CD14-positive monocyte (primary cell): ENCODE measurements at regions not wholly inside any gene's neighbourhood (a gene's known extent, or its start where the extent isn't known, plus 50 kb on each side); places are given as distances from the start of the nearest gene placed in this dataset.

ENCODE experiments used
- DNase-seq, 3 donors: peaks; one replicate each; pipeline ENCODE4 v3.0.0-alpha.2; 2011 to 2022
- H2AFZ ChIP-seq: 2 replicates; pipeline ENCODE4 v1.6.0; 2012; ENCODE audit warnings: mild to moderate bottlenecking, low read depth, low read length, inconsistent platforms; ENCODE audit not compliant: insufficient read depth, poor library complexity, severe bottlenecking
- H3K27ac ChIP-seq, 2 donors: 1 replicate in 1 of 2; 2 replicates in 1 of 2; pipeline ENCODE4 v1.5.1; 2012 to 2013; ENCODE audit warnings: low read length in 2 of 2, control low read depth in 1 of 2, inconsistent platforms in 1 of 2, low read depth in 1 of 2, mild to moderate bottlenecking in 1 of 2
- H3K27me3 ChIP-seq, 2 donors: one replicate each; pipeline versions ENCODE4 v1.6.0 to v1.6.1; 2011 to 2013; ENCODE audit warnings: low read length in 2 of 2; ENCODE audit not compliant: control insufficient read depth in 2 of 2, insufficient read depth in 2 of 2
- H3K36me3 ChIP-seq, 2 donors: replicated peaks in 1 of 2; 1 replicate in 1 of 2; 2 replicates in 1 of 2; pipeline versions ENCODE4 v1.5.1 to v1.6.1; 2012 to 2013; ENCODE audit warnings: low read length in 2 of 2, control low read depth in 1 of 2, inconsistent platforms in 1 of 2, mild to moderate bottlenecking in 1 of 2; ENCODE audit not compliant: insufficient read depth in 2 of 2, control insufficient read depth in 1 of 2
- H3K4me1 ChIP-seq, 2 donors: 1 replicate in 1 of 2; 2 replicates in 1 of 2; pipeline versions ENCODE4 v1.5.1 to v1.6.1; 2012 to 2013; ENCODE audit warnings: low read length in 2 of 2, control low read depth in 1 of 2, inconsistent platforms in 1 of 2, mild to moderate bottlenecking in 1 of 2, moderate library complexity in 1 of 2; ENCODE audit not compliant: insufficient read depth in 2 of 2, control insufficient read depth in 1 of 2
- H3K4me2 ChIP-seq: replicated peaks from 2 replicates; pipeline ENCODE3; 2012; ENCODE audit warnings: low read length, moderate library complexity, mild to moderate bottlenecking; ENCODE audit not compliant: poor library complexity, severe bottlenecking; ENCODE audit errors: extremely low read depth
- H3K4me3 ChIP-seq, 3 experiments: fragments of 200-600 bp in 1 of 3; sonication (generic) in 1 of 3; replicated peaks in 1 of 3; 1 replicate in 2 of 3; 2 replicates in 1 of 3; pipeline ENCODE4 v1.5.1; 2011 to 2013; ENCODE audit warnings: low read length in 3 of 3, mild to moderate bottlenecking in 3 of 3, control low read depth in 2 of 3, low read depth in 2 of 3, inconsistent platforms in 1 of 3, moderate library complexity in 1 of 3
- H3K79me2 ChIP-seq: 2 replicates; pipeline ENCODE4 v1.6.0; 2012; ENCODE audit warnings: mild to moderate bottlenecking, control low read depth, inconsistent platforms, low read length, moderate library complexity; ENCODE audit not compliant: insufficient read depth
- H3K9ac ChIP-seq: 2 replicates; pipeline ENCODE4 v1.6.0; 2017; ENCODE audit warnings: low read length, mild to moderate bottlenecking; ENCODE audit not compliant: insufficient read depth, poor library complexity, severe bottlenecking
- H3K9me3 ChIP-seq, 2 donors: replicated peaks in 1 of 2; 1 replicate in 1 of 2; 2 replicates in 1 of 2; pipeline versions ENCODE4 v1.5.1 to v1.6.1; 2012 to 2013; ENCODE audit warnings: low read length in 2 of 2, control low read depth in 1 of 2; ENCODE audit not compliant: control insufficient read depth in 1 of 2, insufficient read depth in 1 of 2
- H4K20me1 ChIP-seq: 2 replicates; pipeline ENCODE4 v1.6.0; 2012; ENCODE audit warnings: mild to moderate bottlenecking, low read length, control low read depth, moderate library complexity; ENCODE audit not compliant: insufficient read depth
- H3K27ac Mint-ChIP-seq, 7 donors: one replicate each; pipeline ENCODE4 v1.8.0; 2020; ENCODE audit warnings: mild to moderate bottlenecking in 7 of 7, mixed read lengths in 7 of 7, moderate library complexity in 6 of 7, inconsistent platforms in 2 of 7
- H3K27me3 Mint-ChIP-seq, 3 donors: one replicate each; pipeline ENCODE4 v1.8.0; 2021 to 2022; ENCODE audit warnings: low read depth in 3 of 3, mild to moderate bottlenecking in 3 of 3, mixed read lengths in 3 of 3, moderate library complexity in 3 of 3, inconsistent platforms in 1 of 3
- H3K36me3 Mint-ChIP-seq, 2 donors: one replicate each; pipeline ENCODE4 v1.8.0; 2020; ENCODE audit warnings: mixed read lengths in 2 of 2, inconsistent platforms in 1 of 2, mild to moderate bottlenecking in 1 of 2
- H3K4me1 Mint-ChIP-seq: one replicate; pipeline ENCODE4 v1.8.0; 2020; ENCODE audit warnings: mild to moderate bottlenecking, mixed read lengths
- H3K4me3 Mint-ChIP-seq, 2 donors: one replicate each; pipeline ENCODE4 v1.8.0; 2020; ENCODE audit warnings: mild to moderate bottlenecking in 2 of 2, mixed read lengths in 2 of 2, moderate library complexity in 1 of 2
- H3K9me3 Mint-ChIP-seq, 7 donors: one replicate each; pipeline ENCODE4 v1.8.0; 2020 to 2022; ENCODE audit warnings: mixed read lengths in 7 of 7, mild to moderate bottlenecking in 6 of 7, moderate library complexity in 6 of 7, inconsistent platforms in 2 of 7
- WGBS: methylation state at CpG from one replicate; pipeline ENCODE4 v1.1.5; 2013; ENCODE audit warnings: missing lambda C conversion rate; ENCODE audit not compliant: insufficient coverage; 5-methylcytosine and 5-hydroxymethylcytosine counted together
- intact Hi-C, 2 donors: fragments of 100-400 bp; cut with micrococcal nuclease; formaldehyde crosslinking; loops; one replicate each; pipeline versions ENCODE4 v1.15.0 to v1.15.1; 2023
- TF ChIP-seq, protein P1 (sequence below): fragments of 200-600 bp; IDR thresholded peaks from one replicate; pipeline ENCODE4 v1.8.0; 2022; ENCODE audit warnings: antibody characterized with exemption, mild to moderate bottlenecking

DNA sequence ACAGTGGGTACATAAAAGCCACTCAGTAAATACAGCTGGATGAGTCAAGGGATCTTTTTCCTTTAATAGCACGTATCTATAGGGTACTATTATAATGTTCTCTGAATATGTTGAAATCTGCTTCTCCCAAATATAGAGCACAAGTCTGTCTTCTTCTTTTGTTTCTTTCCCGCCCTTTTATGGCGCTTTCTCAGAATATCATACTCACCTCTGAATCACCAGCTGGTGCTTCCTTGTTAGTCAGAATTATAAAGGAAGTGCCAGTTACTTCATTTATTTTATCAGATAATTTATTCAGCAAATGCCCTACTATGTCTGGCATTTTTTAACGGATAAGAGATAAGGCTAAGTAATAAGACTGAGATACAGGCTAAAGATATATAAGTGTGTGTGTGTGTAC lies 772.9 kb downstream of the SORCS3 start:
- H3K27me3 ChIP-seq, result no peaks in the 10 kb centered on the region
- no peaks in the 10 kb centered on the region for H3K4me1 ChIP-seq
- Mint-ChIP-seq H3K27ac (no peak overlapping the region), H3K36me3 (no peaks in the 10 kb centered on the region), H3K27me3 (no peaks in the 10 kb centered on the region), H3K4me1 (no peaks in the 10 kb centered on the region), H3K9me3 (peaks cover 0 to 10% (median 4%) of the 10 kb centered on the region in 7 donors), H3K4me3 (no peak overlapping the region)
- no peaks in the 10 kb centered on the region for H3K36me3 ChIP-seq
- no peak overlapping the region for H2AFZ ChIP-seq
- WGBS, result no CpG with 5 or more reads among the region's 4 CpGs
- TF ChIP-seq, protein P1, sequence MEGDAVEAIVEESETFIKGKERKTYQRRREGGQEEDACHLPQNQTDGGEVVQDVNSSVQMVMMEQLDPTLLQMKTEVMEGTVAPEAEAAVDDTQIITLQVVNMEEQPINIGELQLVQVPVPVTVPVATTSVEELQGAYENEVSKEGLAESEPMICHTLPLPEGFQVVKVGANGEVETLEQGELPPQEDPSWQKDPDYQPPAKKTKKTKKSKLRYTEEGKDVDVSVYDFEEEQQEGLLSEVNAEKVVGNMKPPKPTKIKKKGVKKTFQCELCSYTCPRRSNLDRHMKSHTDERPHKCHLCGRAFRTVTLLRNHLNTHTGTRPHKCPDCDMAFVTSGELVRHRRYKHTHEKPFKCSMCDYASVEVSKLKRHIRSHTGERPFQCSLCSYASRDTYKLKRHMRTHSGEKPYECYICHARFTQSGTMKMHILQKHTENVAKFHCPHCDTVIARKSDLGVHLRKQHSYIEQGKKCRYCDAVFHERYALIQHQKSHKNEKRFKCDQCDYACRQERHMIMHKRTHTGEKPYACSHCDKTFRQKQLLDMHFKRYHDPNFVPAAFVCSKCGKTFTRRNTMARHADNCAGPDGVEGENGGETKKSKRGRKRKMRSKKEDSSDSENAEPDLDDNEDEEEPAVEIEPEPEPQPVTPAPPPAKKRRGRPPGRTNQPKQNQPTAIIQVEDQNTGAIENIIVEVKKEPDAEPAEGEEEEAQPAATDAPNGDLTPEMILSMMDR, result no peak
- H3K27ac ChIP-seq, result no peak overlapping the region
- no peaks in the 10 kb centered on the region for H4K20me1 ChIP-seq
- no peak overlapping the region for H3K9ac ChIP-seq
- H3K79me2 ChIP-seq, result no peaks in the 10 kb centered on the region
- H3K9me3 ChIP-seq, result peaks cover 4 to 7% of the 10 kb centered on the region in 2 donors
- DNase-seq, result no peak
- no peak overlapping the region for H3K4me2 ChIP-seq
- intact Hi-C loops, result no loop called here
- no peak overlapping the region for H3K4me3 ChIP-seq

- Mint-ChIP-seq H3K27ac (no peak overlapping the region), H3K4me3 (no peak overlapping the region), H3K9me3 (peaks cover 3 to 12% (median 4%) of the 10 kb centered on the region in 7 donors), H3K36me3 (no peaks in the 10 kb centered on the region), H3K4me1 (no peaks in the 10 kb centered on the region), H3K27me3 (no peaks in the 10 kb centered on the region)
- TF ChIP-seq, protein P1, result no peak
- Histone ChIP-seq H3K4me2 (no peak overlapping the region), H3K9me3 (peaks cover 6 to 13% of the 10 kb centered on the region in 2 donors), H3K4me3 (no peak overlapping the region), H3K27ac (no peak overlapping the region), H3K36me3 (no peaks in the 10 kb centered on the region), H3K27me3 (no peaks in the 10 kb centered on the region), H2AFZ (no peak overlapping the region), H3K9ac (no peak overlapping the region), H3K4me1 (no peaks in the 10 kb centered on the region), H4K20me1 (no peaks in the 10 kb centered on the region), H3K79me2 (no peaks in the 10 kb centered on the region)
- intact Hi-C loops, result no loop called here
- DNase-seq, result no peak
- WGBS, result no CpG with 5 or more reads among the region's 1 CpG
Measured at GRCh38 chr10:105409370-105409769, 768.3 kb downstream of the SORCS3 start.
